KMS-11 (cell line): ENCODE measurements at regions not wholly inside any gene's neighbourhood (a gene's known extent, or its start where the extent isn't known, plus 50 kb on each side); places are given as distances from the start of the nearest gene placed in this dataset.

ENCODE experiments used
- H2AFZ ChIP-seq: fragments of 200-600 bp; sonication (generic); 2 replicates; pipeline ENCODE4 v1.6.1; 2016; ENCODE audit warnings: antibody characterized with exemption, mixed run types, low read depth
- H3K27ac ChIP-seq: fragments of 200-600 bp; sonication (generic); 2 replicates; pipeline ENCODE4 v1.6.1; 2016; ENCODE audit warnings: mild to moderate bottlenecking, mixed run types
- H3K27me3 ChIP-seq: fragments of 200-600 bp; sonication (generic); 2 replicates; pipeline ENCODE4 v1.6.1; 2017; ENCODE audit warnings: mild to moderate bottlenecking, low read depth, mixed run types, moderate library complexity; ENCODE audit not compliant: insufficient read depth
- H3K36me3 ChIP-seq: fragments of 200-600 bp; sonication (generic); 2 replicates; pipeline ENCODE4 v1.6.1; 2017; ENCODE audit warnings: mild to moderate bottlenecking, mixed run types; ENCODE audit not compliant: insufficient read depth
- H3K4me1 ChIP-seq: fragments of 200-600 bp; sonication (generic); 2 replicates; pipeline ENCODE4 v1.6.1; 2016; ENCODE audit warnings: mild to moderate bottlenecking, low read depth, mixed run types; ENCODE audit not compliant: poor library complexity, severe bottlenecking
- H3K4me2 ChIP-seq: fragments of 200-600 bp; sonication (generic); 2 replicates; pipeline ENCODE4 v1.7.0; 2016; ENCODE audit warnings: mild to moderate bottlenecking, mixed run types
- H3K4me3 ChIP-seq: fragments of 200-600 bp; sonication (generic); IDR thresholded peaks from 2 replicates; pipeline ENCODE4 v1.6.1; 2017; ENCODE audit warnings: low read depth, low read length, mixed read lengths; ENCODE audit not compliant: insufficient read depth
- H3K79me2 ChIP-seq: fragments of 200-600 bp; sonication (generic); 2 replicates; pipeline ENCODE4 v1.6.1; 2016; ENCODE audit warnings: low read depth, mixed run types; ENCODE audit not compliant: insufficient read depth
- H3K9ac ChIP-seq: fragments of 200-600 bp; sonication (generic); 2 replicates; pipeline ENCODE4 v1.6.1; 2016; ENCODE audit warnings: mild to moderate bottlenecking, mixed run types
- H4K20me1 ChIP-seq: fragments of 200-600 bp; sonication (generic); 2 replicates; pipeline ENCODE4 v1.6.1; 2016; ENCODE audit warnings: mild to moderate bottlenecking, mixed run types; ENCODE audit not compliant: insufficient read depth
- TF ChIP-seq, protein P1 (sequence below): fragments of 200-600 bp; sonication (generic); conservative IDR thresholded peaks from 2 replicates; pipeline ENCODE4 v1.6.1; 2017; ENCODE audit warnings: low read depth, mild to moderate bottlenecking, antibody characterized with exemption, low read length, moderate library complexity, mixed read lengths

GRCh38 chr2:37870829-37871228, 54.3 kb upstream of the RMDN2 start:
- H3K36me3 ChIP-seq = no peaks in the 10 kb centered on the region
- no peaks in the 10 kb centered on the region for H3K79me2 ChIP-seq
- no peak overlapping the region for H3K9ac ChIP-seq
- no peak overlapping the region for H3K27ac ChIP-seq
- H2AFZ ChIP-seq = no peak overlapping the region
- H3K4me1 ChIP-seq = peaks cover 12% of the 10 kb centered on the region
- no peaks in the 10 kb centered on the region for H3K27me3 ChIP-seq
- TF ChIP-seq, protein P1, sequence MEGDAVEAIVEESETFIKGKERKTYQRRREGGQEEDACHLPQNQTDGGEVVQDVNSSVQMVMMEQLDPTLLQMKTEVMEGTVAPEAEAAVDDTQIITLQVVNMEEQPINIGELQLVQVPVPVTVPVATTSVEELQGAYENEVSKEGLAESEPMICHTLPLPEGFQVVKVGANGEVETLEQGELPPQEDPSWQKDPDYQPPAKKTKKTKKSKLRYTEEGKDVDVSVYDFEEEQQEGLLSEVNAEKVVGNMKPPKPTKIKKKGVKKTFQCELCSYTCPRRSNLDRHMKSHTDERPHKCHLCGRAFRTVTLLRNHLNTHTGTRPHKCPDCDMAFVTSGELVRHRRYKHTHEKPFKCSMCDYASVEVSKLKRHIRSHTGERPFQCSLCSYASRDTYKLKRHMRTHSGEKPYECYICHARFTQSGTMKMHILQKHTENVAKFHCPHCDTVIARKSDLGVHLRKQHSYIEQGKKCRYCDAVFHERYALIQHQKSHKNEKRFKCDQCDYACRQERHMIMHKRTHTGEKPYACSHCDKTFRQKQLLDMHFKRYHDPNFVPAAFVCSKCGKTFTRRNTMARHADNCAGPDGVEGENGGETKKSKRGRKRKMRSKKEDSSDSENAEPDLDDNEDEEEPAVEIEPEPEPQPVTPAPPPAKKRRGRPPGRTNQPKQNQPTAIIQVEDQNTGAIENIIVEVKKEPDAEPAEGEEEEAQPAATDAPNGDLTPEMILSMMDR = no peak
- H4K20me1 ChIP-seq = no peaks in the 10 kb centered on the region
- H3K4me3 ChIP-seq = no peak overlapping the region
- no peak overlapping the region for H3K4me2 ChIP-seq

DNA sequence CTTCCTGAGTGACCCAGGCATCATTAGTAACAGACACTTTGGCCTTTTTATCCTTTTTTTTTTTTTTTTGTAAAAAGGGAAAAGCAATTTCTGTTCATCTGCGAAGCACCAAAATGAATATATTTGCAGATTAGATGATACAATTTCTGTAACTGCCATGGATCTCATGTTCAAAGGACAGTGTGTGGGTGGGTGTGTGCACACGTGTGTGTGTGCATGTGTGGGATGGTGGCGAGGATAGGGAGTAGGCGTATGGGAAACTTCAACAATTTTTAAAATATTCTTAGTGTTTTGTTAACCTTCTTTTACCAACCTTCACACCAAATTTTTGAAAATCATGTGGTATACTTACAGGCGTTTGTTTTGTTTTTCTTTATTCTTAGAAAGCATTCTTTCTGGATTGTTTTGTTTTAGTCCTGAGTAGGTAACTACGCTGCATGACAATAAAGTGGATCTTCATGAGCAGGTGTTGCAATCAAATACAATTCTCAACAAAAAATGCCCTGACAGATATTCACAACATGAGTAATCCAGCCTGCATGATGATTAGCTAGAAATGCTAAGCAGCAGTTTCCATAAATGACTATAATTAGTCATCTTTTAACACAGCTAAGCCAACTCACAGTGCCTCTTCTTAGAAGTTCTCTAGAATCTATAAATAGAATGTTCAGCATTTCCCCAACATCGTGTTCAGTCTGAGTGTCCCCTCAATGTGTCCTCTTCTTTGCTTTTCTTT, 53.5 kb upstream of the RMDN2 start:
- Histone ChIP-seq H4K20me1 (no peaks in the 10 kb centered on the region), H3K79me2 (no peaks in the 10 kb centered on the region), H3K27ac (no peak overlapping the region), H2AFZ (no peak overlapping the region), H3K27me3 (no peaks in the 10 kb centered on the region), H3K4me3 (no peak overlapping the region), H3K36me3 (no peaks in the 10 kb centered on the region), H3K9ac (no peak overlapping the region), H3K4me2 (peak overlapping the region; percentile 24; the same call in 1 of the 2 replicates), H3K4me1 (peaks cover 12% of the 10 kb centered on the region)
- TF ChIP-seq, protein P1 = no peak

DNA sequence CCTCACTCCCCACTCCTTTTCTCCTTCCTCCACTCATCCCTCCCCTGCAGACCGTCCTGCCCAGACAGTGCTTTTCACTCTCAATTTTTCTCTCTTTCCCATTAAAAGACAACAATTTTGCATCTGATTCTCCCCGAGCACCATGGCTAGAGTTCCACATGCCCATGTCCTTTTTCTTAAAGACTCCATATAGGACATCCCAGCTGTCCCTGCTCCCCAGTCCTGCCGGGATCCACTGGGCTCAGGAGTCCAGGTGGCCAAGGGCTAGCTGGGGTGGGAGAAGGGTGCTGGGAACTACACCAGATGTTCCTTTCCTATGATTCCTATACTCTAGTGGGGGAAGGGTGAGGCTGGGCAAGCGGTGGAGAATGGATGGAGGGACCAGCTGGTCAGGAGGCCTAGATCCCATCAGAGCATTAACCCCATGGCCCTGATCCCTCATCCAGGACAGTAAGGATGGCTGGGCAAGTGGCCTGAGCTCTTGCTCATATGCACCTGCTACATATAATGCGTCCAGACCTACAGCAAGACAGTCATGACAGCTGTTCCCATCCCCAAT, 52.8 kb upstream of the RMDN2 start:
- Histone ChIP-seq H3K4me1 (peaks cover 12% of the 10 kb centered on the region), H3K27ac (no peak overlapping the region), H3K9ac (no peak overlapping the region), H3K4me2 (peak overlapping the region; percentile 24; the same call in 1 of the 2 replicates), H4K20me1 (no peaks in the 10 kb centered on the region), H3K4me3 (no peak overlapping the region), H2AFZ (no peak overlapping the region), H3K27me3 (no peaks in the 10 kb centered on the region), H3K36me3 (no peaks in the 10 kb centered on the region), H3K79me2 (no peaks in the 10 kb centered on the region)
- TF ChIP-seq, protein P1 = no peak

- Histone ChIP-seq H4K20me1 (no peaks in the 10 kb centered on the region), H3K4me2 (no peak overlapping the region), H3K27me3 (no peaks in the 10 kb centered on the region), H3K36me3 (no peaks in the 10 kb centered on the region), H3K27ac (no peak overlapping the region), H3K9ac (no peak overlapping the region), H3K4me1 (peaks cover 12% of the 10 kb centered on the region), H3K79me2 (no peaks in the 10 kb centered on the region), H2AFZ (no peak overlapping the region), H3K4me3 (no peak overlapping the region)
- TF ChIP-seq, protein P1 = no peak
Observed at GRCh38 chr2:37873229-37873628, 51.9 kb upstream of the RMDN2 start.
